ENCODE measurements at regions not wholly inside any gene's neighbourhood (a gene's known extent, or its start where the extent isn't known, plus 50 kb on each side); places are given as distances from the start of the nearest gene placed in this dataset.

DNA sequence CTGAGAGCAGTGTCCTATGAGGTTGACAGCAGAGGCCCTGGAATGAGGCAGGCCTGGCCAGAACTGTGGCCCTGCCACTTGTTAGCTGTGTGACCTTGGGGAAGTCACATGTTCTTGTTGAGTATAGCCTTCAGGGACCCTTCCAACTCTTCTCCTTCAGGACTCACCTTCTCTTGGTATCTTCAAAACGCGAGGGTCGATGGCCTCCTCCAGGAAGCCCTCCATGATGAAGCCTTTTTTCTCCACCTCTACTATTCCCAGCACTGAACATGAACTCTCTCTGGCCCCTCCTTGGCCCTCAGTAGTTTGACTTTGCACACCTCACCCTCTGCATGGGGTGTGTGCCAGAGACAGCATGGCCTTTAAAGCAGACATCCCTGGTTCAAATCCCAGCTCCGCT, 195.1 kb upstream of the LINGO1 start:
- ATAC-seq: no peak
- H3K4me2 ChIP-seq (ENCODE audit: low read depth, low read length): no peak overlapping the region
- TF ChIP-seq, protein P1, sequence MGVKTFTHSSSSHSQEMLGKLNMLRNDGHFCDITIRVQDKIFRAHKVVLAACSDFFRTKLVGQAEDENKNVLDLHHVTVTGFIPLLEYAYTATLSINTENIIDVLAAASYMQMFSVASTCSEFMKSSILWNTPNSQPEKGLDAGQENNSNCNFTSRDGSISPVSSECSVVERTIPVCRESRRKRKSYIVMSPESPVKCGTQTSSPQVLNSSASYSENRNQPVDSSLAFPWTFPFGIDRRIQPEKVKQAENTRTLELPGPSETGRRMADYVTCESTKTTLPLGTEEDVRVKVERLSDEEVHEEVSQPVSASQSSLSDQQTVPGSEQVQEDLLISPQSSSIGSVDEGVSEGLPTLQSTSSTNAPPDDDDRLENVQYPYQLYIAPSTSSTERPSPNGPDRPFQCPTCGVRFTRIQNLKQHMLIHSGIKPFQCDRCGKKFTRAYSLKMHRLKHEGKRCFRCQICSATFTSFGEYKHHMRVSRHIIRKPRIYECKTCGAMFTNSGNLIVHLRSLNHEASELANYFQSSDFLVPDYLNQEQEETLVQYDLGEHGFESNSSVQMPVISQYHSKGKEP (CRISPR knock-in tag; IDR thresholded peaks at IDR 0.05): no peak
- H2AFZ ChIP-seq (ENCODE audit: low read length): no peak overlapping the region
- no peaks in the 10 kb centered on the region for H3K36me3 ChIP-seq (replicated peaks in 1 of 2; ENCODE audit: control insufficient read depth in 1 of 2, insufficient read depth in 2 of 2, low read length in 2 of 2)
- H3K27ac ChIP-seq (ENCODE audit: extremely low read length, insufficient read depth, low read length): no peak overlapping the region
- H3K79me2 ChIP-seq (ENCODE audit: insufficient read depth, low read length): no peaks in the 10 kb centered on the region
- CTCF ChIA-PET (ENCODE audit: low intra/inter-chr PET ratio, low total read pairs): no interaction called here
- no TSS peak for BruUV-seq (replicated peaks)
- H3K4me3 ChIP-seq (replicated peaks in 1 of 3; ENCODE audit: insufficient read depth in 1 of 3, low read depth in 2 of 3, low read length in 3 of 3): no peak overlapping the region
- no peak for FAIRE-seq
- H3K9me3 ChIP-seq (ENCODE audit: low read length): no peaks in the 10 kb centered on the region
- no peaks in the 10 kb centered on the region for H3K4me1 ChIP-seq (ENCODE audit: insufficient read depth, low read length)
- no peak overlapping the region for H3K9ac ChIP-seq (ENCODE audit: insufficient read depth, low read depth, low read length)
- H4K20me1 ChIP-seq (ENCODE audit: insufficient read depth, low read length): no peaks in the 10 kb centered on the region
- in situ Hi-C loops (cut with HindIII; ENCODE audit: extremely low pct_ligation_motif_present, low pct_unique_long_range_greater_than_20kb) (no loop called here), intact Hi-C loops (cut with micrococcal nuclease; ENCODE audit: unreplicated experiment) (no loop called here)
- POLR2A ChIA-PET: no interaction called here
- DNase-seq (ENCODE audit: low spot score): no peak
- 67% methylated on average over 4 of the region's 4 CpGs for WGBS (ENCODE audit: low lambda C conversion rate)
- H3K27me3 ChIP-seq (ENCODE audit: control insufficient read depth in 1 of 2, insufficient read depth in 2 of 2, low read length in 2 of 2): peaks cover 0 to 9% of the 10 kb centered on the region in 2 experiments; a peak in 2 of 5 replicates

DNA sequence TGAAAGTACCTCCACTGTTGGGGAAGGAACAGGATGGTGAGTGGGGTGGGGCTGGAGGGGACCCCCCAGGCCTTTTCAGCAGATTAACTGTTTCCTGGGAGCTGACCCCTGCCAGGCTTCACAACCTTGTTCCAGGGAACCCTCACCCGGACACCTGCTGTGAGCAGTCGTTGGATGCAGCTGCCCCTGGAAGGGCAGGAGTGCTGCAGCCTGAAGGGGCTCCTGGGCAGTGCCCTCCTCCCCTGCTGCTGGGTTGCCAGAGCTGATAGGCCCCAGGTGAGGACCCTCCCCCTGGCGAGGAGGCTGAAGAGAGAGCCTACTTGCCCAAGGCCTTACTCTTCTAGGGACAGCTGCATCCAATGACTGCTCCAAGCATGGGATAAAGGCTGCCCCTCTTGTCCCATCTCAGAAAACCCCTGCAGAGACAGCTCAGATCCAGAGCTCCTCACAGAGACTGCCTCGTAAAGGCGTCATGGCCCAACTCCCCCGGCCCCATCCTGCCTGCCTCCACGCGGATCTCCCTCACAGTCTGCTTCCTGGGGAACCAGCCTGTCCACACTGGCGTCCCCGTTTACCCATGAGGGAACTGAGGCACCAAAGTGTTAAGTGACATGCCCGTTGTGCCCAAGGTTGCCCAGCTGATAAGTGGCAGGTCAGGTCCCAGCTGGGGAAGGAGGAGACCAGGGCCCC, 193.4 kb upstream of the LINGO1 start:
- no peak overlapping the region for H3K9ac ChIP-seq (ENCODE audit: insufficient read depth, low read depth, low read length)
- no peak overlapping the region for H3K27ac ChIP-seq (ENCODE audit: extremely low read length, insufficient read depth, low read length)
- in situ Hi-C loops (cut with HindIII; ENCODE audit: extremely low pct_ligation_motif_present, low pct_unique_long_range_greater_than_20kb): no loop called here
- H3K79me2 ChIP-seq (ENCODE audit: insufficient read depth, low read length): no peaks in the 10 kb centered on the region
- peaks cover 2 to 12% of the 10 kb centered on the region in 2 experiments; a peak in 4 of 5 replicates for H3K27me3 ChIP-seq (ENCODE audit: control insufficient read depth in 1 of 2, insufficient read depth in 2 of 2, low read length in 2 of 2)
- 0% methylated on average over 3 of the region's 11 CpGs for WGBS (ENCODE audit: low lambda C conversion rate)
- FAIRE-seq (no peak), DNase-seq (ENCODE audit: low spot score) (no peak), ATAC-seq (no peak)
- no peaks in the 10 kb centered on the region for H3K4me1 ChIP-seq (ENCODE audit: insufficient read depth, low read length)
- H3K36me3 ChIP-seq (replicated peaks in 1 of 2; ENCODE audit: control insufficient read depth in 1 of 2, insufficient read depth in 2 of 2, low read length in 2 of 2): no peaks in the 10 kb centered on the region
- TF ChIP-seq POLR2G (IDR thresholded peaks at IDR 0.05; ENCODE audit: low read depth, low read length): no peak
- TF ChIP-seq RBFOX2 (IDR thresholded peaks at IDR 0.05; ENCODE audit: low read depth, low read length): no peak
- no peak for TF ChIP-seq PHF20 (CRISPR knock-in tag; IDR thresholded peaks at IDR 0.05)
- TF ChIP-seq SP140L (CRISPR knock-in tag; IDR thresholded peaks at IDR 0.05; ENCODE audit: borderline replicate concordance): no peak
- no peak for TF ChIP-seq LCORL (IDR thresholded peaks at IDR 0.05)
- no peak for TF ChIP-seq LCORL (CRISPR knock-in tag; IDR thresholded peaks at IDR 0.05)
- no peak for TF ChIP-seq MZF1 (CRISPR knock-in tag; IDR thresholded peaks at IDR 0.05; ENCODE audit: borderline replicate concordance)
- TF ChIP-seq ZNF557 (CRISPR knock-in tag; IDR thresholded peaks at IDR 0.05): no peak
- peaks cover 2% of the 10 kb centered on the region; the same call in 1 of the 2 replicates for H4K20me1 ChIP-seq (ENCODE audit: insufficient read depth, low read length)
- no peaks in the 10 kb centered on the region for H3K9me3 ChIP-seq (ENCODE audit: low read length)
- no peak overlapping the region for H2AFZ ChIP-seq (ENCODE audit: low read length)
- H3K4me3 ChIP-seq (replicated peaks in 1 of 3; ENCODE audit: insufficient read depth in 1 of 3, low read depth in 2 of 3, low read length in 3 of 3): no peak overlapping the region
- POLR2A ChIA-PET: no interaction called here
- intact Hi-C loops (cut with micrococcal nuclease; ENCODE audit: unreplicated experiment): no loop called here
- H3K4me2 ChIP-seq (ENCODE audit: low read depth, low read length): no peak overlapping the region
- BruUV-seq (replicated peaks): no TSS peak
- CTCF ChIA-PET (ENCODE audit: low intra/inter-chr PET ratio, low total read pairs): no interaction called here
